CD14-positive monocyte (primary cell): ENCODE measurements at regions not wholly inside any gene's neighbourhood (a gene's known extent, or its start where the extent isn't known, plus 50 kb on each side); places are given as distances from the start of the nearest gene placed in this dataset.

ENCODE experiments used
- DNase-seq, 3 donors: peaks; one replicate each; pipeline ENCODE4 v3.0.0-alpha.2; 2011 to 2022
- H2AFZ ChIP-seq: 2 replicates; pipeline ENCODE4 v1.6.0; 2012; ENCODE audit warnings: mild to moderate bottlenecking, low read depth, low read length, inconsistent platforms; ENCODE audit not compliant: insufficient read depth, poor library complexity, severe bottlenecking
- H3K27ac ChIP-seq, 2 donors: 1 replicate in 1 of 2; 2 replicates in 1 of 2; pipeline ENCODE4 v1.5.1; 2012 to 2013; ENCODE audit warnings: low read length in 2 of 2, control low read depth in 1 of 2, inconsistent platforms in 1 of 2, low read depth in 1 of 2, mild to moderate bottlenecking in 1 of 2
- H3K27me3 ChIP-seq, 2 donors: one replicate each; pipeline versions ENCODE4 v1.6.0 to v1.6.1; 2011 to 2013; ENCODE audit warnings: low read length in 2 of 2; ENCODE audit not compliant: control insufficient read depth in 2 of 2, insufficient read depth in 2 of 2
- H3K36me3 ChIP-seq, 2 donors: replicated peaks in 1 of 2; 1 replicate in 1 of 2; 2 replicates in 1 of 2; pipeline versions ENCODE4 v1.5.1 to v1.6.1; 2012 to 2013; ENCODE audit warnings: low read length in 2 of 2, control low read depth in 1 of 2, inconsistent platforms in 1 of 2, mild to moderate bottlenecking in 1 of 2; ENCODE audit not compliant: insufficient read depth in 2 of 2, control insufficient read depth in 1 of 2
- H3K4me1 ChIP-seq, 2 donors: 1 replicate in 1 of 2; 2 replicates in 1 of 2; pipeline versions ENCODE4 v1.5.1 to v1.6.1; 2012 to 2013; ENCODE audit warnings: low read length in 2 of 2, control low read depth in 1 of 2, inconsistent platforms in 1 of 2, mild to moderate bottlenecking in 1 of 2, moderate library complexity in 1 of 2; ENCODE audit not compliant: insufficient read depth in 2 of 2, control insufficient read depth in 1 of 2
- H3K4me2 ChIP-seq: replicated peaks from 2 replicates; pipeline ENCODE3; 2012; ENCODE audit warnings: low read length, moderate library complexity, mild to moderate bottlenecking; ENCODE audit not compliant: poor library complexity, severe bottlenecking; ENCODE audit errors: extremely low read depth
- H3K4me3 ChIP-seq, 3 experiments: fragments of 200-600 bp in 1 of 3; sonication (generic) in 1 of 3; replicated peaks in 1 of 3; 1 replicate in 2 of 3; 2 replicates in 1 of 3; pipeline ENCODE4 v1.5.1; 2011 to 2013; ENCODE audit warnings: low read length in 3 of 3, mild to moderate bottlenecking in 3 of 3, control low read depth in 2 of 3, low read depth in 2 of 3, inconsistent platforms in 1 of 3, moderate library complexity in 1 of 3
- H3K79me2 ChIP-seq: 2 replicates; pipeline ENCODE4 v1.6.0; 2012; ENCODE audit warnings: mild to moderate bottlenecking, control low read depth, inconsistent platforms, low read length, moderate library complexity; ENCODE audit not compliant: insufficient read depth
- H3K9ac ChIP-seq: 2 replicates; pipeline ENCODE4 v1.6.0; 2017; ENCODE audit warnings: low read length, mild to moderate bottlenecking; ENCODE audit not compliant: insufficient read depth, poor library complexity, severe bottlenecking
- H3K9me3 ChIP-seq, 2 donors: replicated peaks in 1 of 2; 1 replicate in 1 of 2; 2 replicates in 1 of 2; pipeline versions ENCODE4 v1.5.1 to v1.6.1; 2012 to 2013; ENCODE audit warnings: low read length in 2 of 2, control low read depth in 1 of 2; ENCODE audit not compliant: control insufficient read depth in 1 of 2, insufficient read depth in 1 of 2
- H4K20me1 ChIP-seq: 2 replicates; pipeline ENCODE4 v1.6.0; 2012; ENCODE audit warnings: mild to moderate bottlenecking, low read length, control low read depth, moderate library complexity; ENCODE audit not compliant: insufficient read depth
- H3K27ac Mint-ChIP-seq, 7 donors: one replicate each; pipeline ENCODE4 v1.8.0; 2020; ENCODE audit warnings: mild to moderate bottlenecking in 7 of 7, mixed read lengths in 7 of 7, moderate library complexity in 6 of 7, inconsistent platforms in 2 of 7
- H3K27me3 Mint-ChIP-seq, 3 donors: one replicate each; pipeline ENCODE4 v1.8.0; 2021 to 2022; ENCODE audit warnings: low read depth in 3 of 3, mild to moderate bottlenecking in 3 of 3, mixed read lengths in 3 of 3, moderate library complexity in 3 of 3, inconsistent platforms in 1 of 3
- H3K36me3 Mint-ChIP-seq, 2 donors: one replicate each; pipeline ENCODE4 v1.8.0; 2020; ENCODE audit warnings: mixed read lengths in 2 of 2, inconsistent platforms in 1 of 2, mild to moderate bottlenecking in 1 of 2
- H3K4me1 Mint-ChIP-seq: one replicate; pipeline ENCODE4 v1.8.0; 2020; ENCODE audit warnings: mild to moderate bottlenecking, mixed read lengths
- H3K4me3 Mint-ChIP-seq, 2 donors: one replicate each; pipeline ENCODE4 v1.8.0; 2020; ENCODE audit warnings: mild to moderate bottlenecking in 2 of 2, mixed read lengths in 2 of 2, moderate library complexity in 1 of 2
- H3K9me3 Mint-ChIP-seq, 7 donors: one replicate each; pipeline ENCODE4 v1.8.0; 2020 to 2022; ENCODE audit warnings: mixed read lengths in 7 of 7, mild to moderate bottlenecking in 6 of 7, moderate library complexity in 6 of 7, inconsistent platforms in 2 of 7
- WGBS: methylation state at CpG from one replicate; pipeline ENCODE4 v1.1.5; 2013; ENCODE audit warnings: missing lambda C conversion rate; ENCODE audit not compliant: insufficient coverage; 5-methylcytosine and 5-hydroxymethylcytosine counted together
- intact Hi-C, 2 donors: fragments of 100-400 bp; cut with micrococcal nuclease; formaldehyde crosslinking; loops; one replicate each; pipeline versions ENCODE4 v1.15.0 to v1.15.1; 2023
- TF ChIP-seq, protein P1 (sequence below): fragments of 200-600 bp; IDR thresholded peaks from one replicate; pipeline ENCODE4 v1.8.0; 2022; ENCODE audit warnings: antibody characterized with exemption, mild to moderate bottlenecking

DNA sequence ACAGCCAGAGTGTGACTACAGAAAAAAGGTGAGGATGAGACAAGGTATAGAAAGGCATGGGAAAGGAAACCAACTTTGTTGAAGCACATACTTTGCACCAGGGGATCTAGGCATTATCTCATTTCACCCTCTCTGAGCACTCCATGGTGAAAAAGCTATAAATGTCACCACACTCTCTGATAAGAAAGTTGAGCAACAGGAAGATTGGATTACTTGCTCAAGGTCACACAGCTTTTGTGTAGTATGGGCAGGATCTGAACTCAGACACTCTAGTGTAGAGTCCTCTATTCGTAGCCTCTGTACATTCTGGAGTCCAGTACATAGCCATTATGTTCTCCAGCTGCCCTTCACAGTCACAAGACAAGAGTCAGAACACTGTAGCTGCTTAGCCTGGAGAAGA lies 163.4 kb upstream of the SEMA6D start:
- H3K4me1 Mint-ChIP-seq, result no peaks in the 10 kb centered on the region
- no peak for DNase-seq
- H3K4me2 ChIP-seq, result no peak overlapping the region
- no peak overlapping the region for H3K4me3 Mint-ChIP-seq
- H3K4me3 ChIP-seq, result no peak overlapping the region
- WGBS, result no CpG with 5 or more reads among the region's 1 CpG
- H3K9me3 ChIP-seq, result no peaks in the 10 kb centered on the region
- H4K20me1 ChIP-seq, result no peaks in the 10 kb centered on the region
- H3K27me3 ChIP-seq, result peaks cover 0 to 4% of the 10 kb centered on the region in 2 donors
- no peak overlapping the region for H3K27ac Mint-ChIP-seq
- intact Hi-C loops, result no loop called here
- no peaks in the 10 kb centered on the region for H3K4me1 ChIP-seq
- H2AFZ ChIP-seq, result no peak overlapping the region
- H3K36me3 ChIP-seq, result no peaks in the 10 kb centered on the region
- no peaks in the 10 kb centered on the region for H3K79me2 ChIP-seq
- peaks cover 5 to 11% (median 5%) of the 10 kb centered on the region in 3 donors for H3K27me3 Mint-ChIP-seq
- peaks cover 0 to 5% (median 2%) of the 10 kb centered on the region in 7 donors for H3K9me3 Mint-ChIP-seq
- H3K36me3 Mint-ChIP-seq, result no peaks in the 10 kb centered on the region
- TF ChIP-seq, protein P1, sequence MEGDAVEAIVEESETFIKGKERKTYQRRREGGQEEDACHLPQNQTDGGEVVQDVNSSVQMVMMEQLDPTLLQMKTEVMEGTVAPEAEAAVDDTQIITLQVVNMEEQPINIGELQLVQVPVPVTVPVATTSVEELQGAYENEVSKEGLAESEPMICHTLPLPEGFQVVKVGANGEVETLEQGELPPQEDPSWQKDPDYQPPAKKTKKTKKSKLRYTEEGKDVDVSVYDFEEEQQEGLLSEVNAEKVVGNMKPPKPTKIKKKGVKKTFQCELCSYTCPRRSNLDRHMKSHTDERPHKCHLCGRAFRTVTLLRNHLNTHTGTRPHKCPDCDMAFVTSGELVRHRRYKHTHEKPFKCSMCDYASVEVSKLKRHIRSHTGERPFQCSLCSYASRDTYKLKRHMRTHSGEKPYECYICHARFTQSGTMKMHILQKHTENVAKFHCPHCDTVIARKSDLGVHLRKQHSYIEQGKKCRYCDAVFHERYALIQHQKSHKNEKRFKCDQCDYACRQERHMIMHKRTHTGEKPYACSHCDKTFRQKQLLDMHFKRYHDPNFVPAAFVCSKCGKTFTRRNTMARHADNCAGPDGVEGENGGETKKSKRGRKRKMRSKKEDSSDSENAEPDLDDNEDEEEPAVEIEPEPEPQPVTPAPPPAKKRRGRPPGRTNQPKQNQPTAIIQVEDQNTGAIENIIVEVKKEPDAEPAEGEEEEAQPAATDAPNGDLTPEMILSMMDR, result no peak
- H3K27ac ChIP-seq, result no peak overlapping the region
- H3K9ac ChIP-seq, result no peak overlapping the region

DNA sequence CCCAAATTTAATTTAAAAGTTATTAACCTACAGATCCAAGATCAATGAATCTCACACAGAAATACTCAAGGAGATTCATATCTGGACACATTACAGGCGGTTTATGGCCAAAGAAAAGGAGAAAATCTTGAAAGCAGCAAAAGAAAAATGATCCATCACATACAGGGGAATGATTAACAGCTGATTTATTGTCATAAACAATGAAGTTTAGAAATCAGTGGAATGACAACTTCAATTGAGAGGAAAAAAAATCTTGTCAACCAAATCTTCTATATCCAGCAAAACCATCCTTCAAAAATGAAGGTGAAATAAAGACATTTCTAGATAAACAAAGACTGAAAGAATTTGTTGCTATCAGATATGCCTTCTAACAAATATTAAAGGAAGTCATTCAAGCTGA lies 156.2 kb upstream of the SEMA6D start:
- no peaks in the 10 kb centered on the region for H3K36me3 Mint-ChIP-seq
- Histone ChIP-seq H3K4me3 (no peak overlapping the region), H3K27me3 (peaks cover 0 to 3% of the 10 kb centered on the region in 2 donors), H3K4me1 (no peaks in the 10 kb centered on the region), H3K9ac (no peak overlapping the region), H3K79me2 (no peaks in the 10 kb centered on the region), H3K27ac (no peak overlapping the region), H3K9me3 (peaks cover 0 to 10% of the 10 kb centered on the region in 2 donors), H4K20me1 (no peaks in the 10 kb centered on the region), H3K4me2 (no peak overlapping the region), H3K36me3 (no peaks in the 10 kb centered on the region), H2AFZ (no peak overlapping the region)
- H3K9me3 Mint-ChIP-seq, result peaks cover 12 to 18% (median 18%) of the 10 kb centered on the region in 7 donors
- DNase-seq, result no peak
- H3K4me1 Mint-ChIP-seq, result no peaks in the 10 kb centered on the region
- TF ChIP-seq, protein P1, result no peak
- H3K27ac Mint-ChIP-seq, result no peak overlapping the region
- H3K4me3 Mint-ChIP-seq, result no peak overlapping the region
- H3K27me3 Mint-ChIP-seq, result peaks cover 0 to 1% (median 0%) of the 10 kb centered on the region in 3 donors
- WGBS, result no CpG with 5 or more reads among the region's 1 CpG
- intact Hi-C loops, result no loop called here
